Suprapubic skin (tissue), 4 donors: ENCODE measurements at regions not wholly inside any gene's neighbourhood (a gene's known extent, or its start where the extent isn't known, plus 50 kb on each side); places are given as distances from the start of the nearest gene placed in this dataset.
A peak's percentile ranks its signal among the peaks of the same experiment; 100 is the strongest.

ENCODE experiments used
- DNase-seq, 2 donors: peaks; one replicate each; pipeline ENCODE4 v3.0.0-alpha.2; 2019; ENCODE audit warnings: low spot score in 2 of 2
- H3K27ac ChIP-seq: fragments of 200-600 bp; sonication (generic); one replicate; pipeline ENCODE4 v1.5.1; 2019
- H3K27me3 ChIP-seq: fragments of 200-600 bp; sonication (generic); one replicate; pipeline ENCODE4 v1.5.1; 2019
- H3K36me3 ChIP-seq: fragments of 200-600 bp; sonication (generic); one replicate; pipeline ENCODE4 v1.5.1; 2019
- H3K4me1 ChIP-seq: fragments of 200-600 bp; sonication (generic); one replicate; pipeline ENCODE4 v1.5.1; 2019
- H3K4me3 ChIP-seq: fragments of 200-600 bp; sonication (generic); one replicate; pipeline ENCODE4 v1.5.1; 2019; ENCODE audit warnings: mild to moderate bottlenecking
- H3K9me3 ChIP-seq: fragments of 200-600 bp; sonication (generic); one replicate; pipeline ENCODE4 v1.5.1; 2019
- CTCF ChIP-seq, 2 donors: fragments of 200-600 bp in 1 of 2; fragments of 450-650 bp in 1 of 2; sonication (generic) in 1 of 2; IDR thresholded peaks; one replicate each; pipeline ENCODE4 v1.5.1; 2016 to 2019; ENCODE audit warnings: antibody characterized with exemption in 2 of 2, mild to moderate bottlenecking in 1 of 2, moderate library complexity in 1 of 2
- EP300 ChIP-seq: sonication (generic); formaldehyde crosslinking; IDR thresholded peaks from one replicate; pipeline ENCODE4 v1.6.1; 2017; ENCODE audit warnings: antibody characterized with exemption
- POLR2A ChIP-seq, 2 donors: fragments of 450-650 bp; IDR thresholded peaks; one replicate each; pipeline ENCODE4 v1.6.1; 2017; ENCODE audit warnings: antibody characterized with exemption in 2 of 2, mild to moderate bottlenecking in 2 of 2, moderate library complexity in 2 of 2
- POLR2AphosphoS5 ChIP-seq, 3 donors: sonication (generic); formaldehyde crosslinking; IDR thresholded peaks; one replicate each; pipeline ENCODE4 v1.6.1; 2017; ENCODE audit warnings: antibody characterized with exemption in 3 of 3
- WGBS: methylation state at CpG from one replicate; pipeline ENCODE4 v1.1.5; 2018; 5-methylcytosine and 5-hydroxymethylcytosine counted together

GRCh38 chr5:168047043-168047668, 244.3 kb upstream of the WWC1 start:
- 44% methylated on average over 11 of the region's 11 CpGs for WGBS
- Histone ChIP-seq H3K36me3 (no peaks in the 10 kb centered on the region), H3K4me3 (no peak overlapping the region), H3K27me3 (no peaks in the 10 kb centered on the region), H3K9me3 (no peaks in the 10 kb centered on the region), H3K27ac (no peak overlapping the region), H3K4me1 (peaks cover 8% of the 10 kb centered on the region)
- no peak for DNase-seq
- TF ChIP-seq POLR2A (IDR thresholded peaks at IDR 0.05) (no peak), EP300 (no peak), CTCF (IDR thresholded peaks at IDR 0.05) (peak in 1 of 2 donors; percentile 37)

- Histone ChIP-seq H3K9me3 (no peaks in the 10 kb centered on the region), H3K27ac (no peak overlapping the region), H3K4me1 (peaks cover 8% of the 10 kb centered on the region), H3K4me3 (no peak overlapping the region), H3K27me3 (no peaks in the 10 kb centered on the region), H3K36me3 (no peaks in the 10 kb centered on the region)
- DNase-seq = no peak
- WGBS = 57% methylated on average over 1 of the region's 1 CpG
- TF ChIP-seq EP300 = no peak
- TF ChIP-seq CTCF (IDR thresholded peaks at IDR 0.05) = no peak
- no peak for TF ChIP-seq POLR2AphosphoS5 (IDR thresholded peaks at IDR 0.05)
- no peak for TF ChIP-seq POLR2A (IDR thresholded peaks at IDR 0.05)
Observed at GRCh38 chr5:168047669-168048111, 243.8 kb upstream of the WWC1 start.

- no peaks in the 10 kb centered on the region for H3K9me3 ChIP-seq
- peaks cover 8% of the 10 kb centered on the region for H3K4me1 ChIP-seq
- no peak for TF ChIP-seq POLR2AphosphoS5 (IDR thresholded peaks at IDR 0.05)
- no peak for TF ChIP-seq POLR2A (IDR thresholded peaks at IDR 0.05)
- no peak for TF ChIP-seq EP300
- no peak for TF ChIP-seq CTCF (IDR thresholded peaks at IDR 0.05)
- DNase-seq = no peak
- no peaks in the 10 kb centered on the region for H3K27me3 ChIP-seq
- H3K4me3 ChIP-seq = no peak overlapping the region
- no peak overlapping the region for H3K27ac ChIP-seq
- WGBS = 93% methylated on average over 1 of the region's 1 CpG
- no peaks in the 10 kb centered on the region for H3K36me3 ChIP-seq
Observed at GRCh38 chr5:168048486-168048885, 243.0 kb upstream of the WWC1 start.

GRCh38 chr5:168052686-168053085, 238.8 kb upstream of the WWC1 start:
- DNase-seq = no peak
- TF ChIP-seq CTCF (IDR thresholded peaks at IDR 0.05) = no peak
- no peak for TF ChIP-seq POLR2AphosphoS5 (IDR thresholded peaks at IDR 0.05)
- TF ChIP-seq EP300 = no peak
- TF ChIP-seq POLR2A (IDR thresholded peaks at IDR 0.05) = no peak
- peaks cover under 1% of the 10 kb centered on the region for H3K4me1 ChIP-seq
- no peaks in the 10 kb centered on the region for H3K9me3 ChIP-seq
- no peaks in the 10 kb centered on the region for H3K27me3 ChIP-seq
- no peak overlapping the region for H3K4me3 ChIP-seq
- 67% methylated on average over 4 of the region's 4 CpGs for WGBS
- H3K36me3 ChIP-seq = no peaks in the 10 kb centered on the region
- H3K27ac ChIP-seq = no peak overlapping the region

GRCh38 chr5:168054091-168054490, 237.4 kb upstream of the WWC1 start:
- WGBS = 88% methylated on average over 2 of the region's 2 CpGs
- Histone ChIP-seq H3K4me3 (no peak overlapping the region), H3K27me3 (no peaks in the 10 kb centered on the region), H3K27ac (no peak overlapping the region), H3K36me3 (no peaks in the 10 kb centered on the region), H3K9me3 (no peaks in the 10 kb centered on the region), H3K4me1 (no peaks in the 10 kb centered on the region)
- DNase-seq = no peak
- TF ChIP-seq POLR2AphosphoS5 (IDR thresholded peaks at IDR 0.05) (no peak), CTCF (IDR thresholded peaks at IDR 0.05) (no peak), EP300 (no peak), POLR2A (IDR thresholded peaks at IDR 0.05) (no peak)
